ENCODE measurements at regions not wholly inside any gene's neighbourhood (a gene's known extent, or its start where the extent isn't known, plus 50 kb on each side); places are given as distances from the start of the nearest gene placed in this dataset.

DNA sequence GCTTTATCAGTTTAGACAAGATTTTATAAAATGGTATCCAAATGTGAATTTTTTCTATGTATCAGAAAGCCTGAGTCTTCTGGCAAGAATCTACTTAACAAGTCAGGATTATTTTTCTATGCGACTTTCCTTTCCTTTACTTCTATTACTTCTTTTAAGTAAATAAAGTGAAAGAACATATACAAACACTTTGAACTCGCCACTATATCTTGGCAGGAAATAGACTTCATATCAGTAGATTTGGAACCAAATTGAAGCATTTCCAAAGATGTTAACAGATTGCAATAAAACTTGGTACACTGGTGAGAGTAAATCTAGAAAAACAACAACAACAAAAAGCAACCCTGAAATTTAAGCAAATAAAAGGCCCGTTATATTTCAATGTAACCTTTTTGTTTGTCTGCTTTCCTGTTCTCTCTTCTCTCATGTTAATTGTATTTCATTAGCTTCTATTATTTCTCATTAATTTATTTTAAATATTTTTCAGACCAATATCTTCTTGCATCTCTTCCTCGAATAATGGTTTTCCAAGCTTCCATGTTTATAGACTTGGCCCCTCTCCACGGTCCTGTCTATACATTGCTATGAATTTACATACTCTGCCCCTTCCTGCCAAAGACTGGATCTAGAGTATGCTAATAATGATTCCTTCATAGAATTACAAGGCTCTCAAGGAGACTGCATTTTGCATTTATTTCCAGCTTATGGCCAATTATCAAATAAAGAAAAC is 843.6 kb downstream of the ADGRL2 start:
- Histone ChIP-seq H3K36me3 (no peaks in the 10 kb centered on the region), H3K27ac (no peak overlapping the region)
- TF ChIP-seq POLR2A (IDR thresholded peaks at IDR 0.05) = no peak
- TF ChIP-seq, protein P1, sequence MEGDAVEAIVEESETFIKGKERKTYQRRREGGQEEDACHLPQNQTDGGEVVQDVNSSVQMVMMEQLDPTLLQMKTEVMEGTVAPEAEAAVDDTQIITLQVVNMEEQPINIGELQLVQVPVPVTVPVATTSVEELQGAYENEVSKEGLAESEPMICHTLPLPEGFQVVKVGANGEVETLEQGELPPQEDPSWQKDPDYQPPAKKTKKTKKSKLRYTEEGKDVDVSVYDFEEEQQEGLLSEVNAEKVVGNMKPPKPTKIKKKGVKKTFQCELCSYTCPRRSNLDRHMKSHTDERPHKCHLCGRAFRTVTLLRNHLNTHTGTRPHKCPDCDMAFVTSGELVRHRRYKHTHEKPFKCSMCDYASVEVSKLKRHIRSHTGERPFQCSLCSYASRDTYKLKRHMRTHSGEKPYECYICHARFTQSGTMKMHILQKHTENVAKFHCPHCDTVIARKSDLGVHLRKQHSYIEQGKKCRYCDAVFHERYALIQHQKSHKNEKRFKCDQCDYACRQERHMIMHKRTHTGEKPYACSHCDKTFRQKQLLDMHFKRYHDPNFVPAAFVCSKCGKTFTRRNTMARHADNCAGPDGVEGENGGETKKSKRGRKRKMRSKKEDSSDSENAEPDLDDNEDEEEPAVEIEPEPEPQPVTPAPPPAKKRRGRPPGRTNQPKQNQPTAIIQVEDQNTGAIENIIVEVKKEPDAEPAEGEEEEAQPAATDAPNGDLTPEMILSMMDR (IDR thresholded peaks at IDR 0.05) = no peak

DNA sequence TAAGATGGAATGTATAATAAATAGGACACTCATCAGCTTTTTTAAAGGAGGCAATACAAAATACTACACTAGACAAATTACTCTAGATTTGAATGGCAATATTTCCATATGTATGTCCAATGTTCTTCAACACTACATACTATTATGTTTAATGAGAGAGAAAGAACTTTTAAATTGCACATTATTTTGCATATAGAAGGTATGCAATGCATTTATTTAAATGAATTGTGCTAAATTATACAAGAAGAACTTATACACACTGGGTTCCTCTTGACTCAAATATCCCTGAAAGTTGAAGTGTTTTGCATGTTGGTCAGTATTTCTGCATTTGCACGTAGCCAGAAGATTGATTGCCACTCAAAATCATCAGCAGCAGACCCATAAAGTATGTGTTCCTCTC is 839.6 kb downstream of the ADGRL2 start:
- Histone ChIP-seq H3K4me1 (no peaks in the 10 kb centered on the region), H3K9me3 (no peaks in the 10 kb centered on the region), H3K36me3 (no peaks in the 10 kb centered on the region), H3K27me3 (no peaks in the 10 kb centered on the region), H3K4me3 (no peak overlapping the region), H3K27ac (no peak overlapping the region)
- DNase-seq = no peak
- TF ChIP-seq, protein P1 (IDR thresholded peaks at IDR 0.05) = no peak
- TF ChIP-seq POLR2A (IDR thresholded peaks at IDR 0.05) = no peak
- intact Hi-C loops (cut with DNase I; ENCODE audit: low total_unique reads) = no loop called here

More for the DNA sequence above, 843.6 kb downstream of the ADGRL2 start:
- intact Hi-C loops (cut with DNase I; ENCODE audit: low total_unique reads) = no loop called here
- no peaks in the 10 kb centered on the region for H3K4me1 ChIP-seq
- no peak for DNase-seq
- no peaks in the 10 kb centered on the region for H3K27me3 ChIP-seq
- H3K4me3 ChIP-seq = no peak overlapping the region
- no peaks in the 10 kb centered on the region for H3K9me3 ChIP-seq

DNA sequence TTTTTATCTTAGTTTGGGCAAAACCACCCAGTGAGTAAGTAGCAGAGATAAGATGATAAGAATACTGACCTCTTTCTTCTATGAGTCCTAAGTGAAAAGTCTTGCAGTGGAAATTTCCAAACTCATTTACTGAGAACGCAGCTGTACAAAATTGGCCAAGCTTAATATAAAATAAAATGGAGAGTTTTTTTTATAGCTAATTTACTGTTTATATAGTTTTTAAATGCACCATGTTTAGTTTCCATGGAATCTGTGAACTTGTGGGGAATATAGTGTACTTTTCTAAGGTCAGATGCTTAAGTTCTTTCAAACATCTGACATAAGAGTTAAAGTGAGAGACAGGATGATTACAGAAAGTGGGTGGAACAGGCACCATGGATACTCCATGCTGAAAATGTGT is 833.5 kb downstream of the ADGRL2 start:
- DNase-seq = no peak
- TF ChIP-seq, protein P1 (IDR thresholded peaks at IDR 0.05) = no peak
- no peak for TF ChIP-seq POLR2A (IDR thresholded peaks at IDR 0.05)
- Histone ChIP-seq H3K4me3 (no peak overlapping the region), H3K9me3 (no peaks in the 10 kb centered on the region), H3K27ac (no peak overlapping the region), H3K4me1 (no peaks in the 10 kb centered on the region), H3K36me3 (no peaks in the 10 kb centered on the region), H3K27me3 (no peaks in the 10 kb centered on the region)
- intact Hi-C loops (cut with DNase I; ENCODE audit: low total_unique reads) = no loop called here

DNA sequence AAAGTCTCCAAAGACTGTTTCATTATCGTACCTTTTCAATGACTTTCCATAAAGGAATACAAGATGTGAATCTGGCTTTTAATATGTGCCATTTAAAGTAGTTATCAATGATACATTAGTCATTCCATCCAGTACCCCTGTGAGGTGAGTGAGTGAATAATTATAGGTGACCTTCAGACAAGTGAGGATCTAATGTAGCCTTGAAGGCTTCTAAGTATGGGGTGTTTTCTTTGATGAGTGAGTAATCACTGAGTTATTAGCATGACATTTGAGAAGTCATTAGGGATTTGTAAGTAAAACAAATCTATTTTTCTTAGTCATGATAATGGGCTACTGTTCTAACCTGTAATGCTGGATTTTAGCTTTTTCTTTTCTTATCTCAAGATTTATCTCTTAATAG is 831.4 kb downstream of the ADGRL2 start:
- DNase-seq = no peak
- Histone ChIP-seq H3K27ac (no peak overlapping the region), H3K36me3 (no peaks in the 10 kb centered on the region), H3K4me3 (no peak overlapping the region), H3K9me3 (no peaks in the 10 kb centered on the region), H3K4me1 (no peaks in the 10 kb centered on the region), H3K27me3 (no peaks in the 10 kb centered on the region)
- intact Hi-C loops (cut with DNase I; ENCODE audit: low total_unique reads) = no loop called here
- TF ChIP-seq, protein P1 (IDR thresholded peaks at IDR 0.05) = no peak
- TF ChIP-seq POLR2A (IDR thresholded peaks at IDR 0.05) = no peak

DNA sequence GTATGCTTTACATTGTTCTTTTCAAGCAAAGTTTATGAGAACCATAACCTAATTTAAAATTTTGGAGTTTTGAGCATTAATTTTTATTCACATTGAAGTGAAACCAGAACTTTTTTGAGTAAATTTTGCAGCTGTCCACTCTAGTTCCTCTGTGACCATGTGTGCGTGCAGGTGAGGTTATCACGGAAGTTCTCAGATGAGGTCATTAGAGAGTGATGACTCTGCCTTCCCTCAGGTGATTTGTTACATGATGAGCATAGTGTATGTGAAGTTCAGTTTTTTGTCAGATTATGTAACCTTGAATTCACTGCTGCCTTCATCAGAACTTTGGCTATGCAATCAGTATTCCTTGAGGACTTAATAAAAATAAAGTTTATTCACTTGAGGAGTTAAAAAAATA is 828.2 kb downstream of the ADGRL2 start:
- Histone ChIP-seq H3K4me1 (no peaks in the 10 kb centered on the region), H3K27ac (no peak overlapping the region), H3K4me3 (no peak overlapping the region), H3K36me3 (no peaks in the 10 kb centered on the region), H3K27me3 (no peaks in the 10 kb centered on the region), H3K9me3 (no peaks in the 10 kb centered on the region)
- intact Hi-C loops (cut with DNase I; ENCODE audit: low total_unique reads) = no loop called here
- no peak for DNase-seq
- no peak for TF ChIP-seq POLR2A (IDR thresholded peaks at IDR 0.05)

Data from uterus (tissue), 3 donors.